ENCODE measurements at regions not wholly inside any gene's neighbourhood (a gene's known extent, or its start where the extent isn't known, plus 50 kb on each side); places are given as distances from the start of the nearest gene placed in this dataset.

DNA sequence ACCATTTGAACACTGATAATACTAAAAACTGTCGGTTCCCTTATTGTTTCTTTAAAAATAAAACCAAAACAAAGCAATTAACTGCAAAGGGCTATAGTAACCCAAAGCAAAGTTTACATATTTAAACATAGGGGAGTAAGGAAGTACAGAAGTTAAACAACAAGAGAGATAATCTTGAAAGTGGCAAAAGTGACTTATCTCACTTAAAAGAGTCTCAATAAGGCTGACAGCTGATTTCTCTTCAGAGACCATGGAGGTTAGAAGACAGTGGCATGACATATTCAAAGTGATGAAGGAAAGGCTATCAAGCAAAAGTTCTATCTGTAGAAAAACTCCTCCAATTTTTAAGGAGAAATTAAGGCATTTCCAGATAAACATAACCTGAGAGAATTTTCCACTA lies 233.5 kb upstream of the HDAC9 start:
- DNase-seq, result no peak

DNA sequence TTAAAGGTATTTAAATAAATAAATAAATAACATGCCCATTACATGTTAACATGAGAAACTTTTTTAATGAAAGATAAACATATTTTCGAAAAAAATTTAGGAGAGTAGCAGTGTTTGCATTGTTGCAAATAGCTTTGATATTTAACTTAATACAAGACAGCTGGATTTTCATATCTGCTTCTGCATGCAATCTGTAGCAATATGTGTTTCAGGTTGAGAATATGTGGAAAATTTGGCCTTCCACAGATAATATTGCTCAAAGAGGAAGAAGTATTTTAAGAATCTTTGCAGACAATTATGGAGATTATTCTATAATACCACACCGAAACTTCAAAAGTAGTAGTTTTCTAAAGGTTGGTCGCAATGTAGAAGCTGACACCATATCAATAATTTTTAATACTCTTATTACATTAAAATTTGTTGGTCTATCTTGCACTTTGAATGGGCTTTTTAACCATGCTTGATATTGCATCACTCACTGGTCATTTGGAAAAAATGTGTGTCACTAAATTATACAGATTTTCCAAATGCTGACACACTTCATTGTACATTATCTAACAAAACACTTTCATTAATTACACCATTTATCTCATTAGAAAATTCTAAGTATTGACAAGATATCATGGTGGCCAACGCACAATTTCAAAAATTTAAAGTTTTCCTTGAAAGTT lies 229.8 kb upstream of the HDAC9 start:
- DNase-seq, result no peak

DNA sequence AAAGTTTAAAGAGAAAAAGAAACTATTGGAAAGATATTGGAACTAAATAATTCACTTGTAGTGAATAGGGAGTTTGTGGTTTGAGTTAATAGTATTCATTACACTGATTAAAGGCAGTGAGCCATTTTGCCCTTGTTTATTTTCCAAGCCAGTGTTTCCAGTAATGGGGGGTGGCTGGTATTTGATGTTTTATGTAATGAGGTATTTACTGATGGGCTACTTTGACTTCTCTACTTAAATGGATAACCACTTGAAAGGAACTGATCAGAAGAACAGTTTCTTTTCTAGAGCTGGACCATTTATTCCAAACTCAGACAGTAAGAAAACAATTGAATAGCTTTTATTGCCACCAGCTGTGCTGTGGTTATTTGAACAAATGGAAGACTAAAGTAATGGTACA lies 227.0 kb upstream of the HDAC9 start:
- DNase-seq, result peak; percentile 66

DNA sequence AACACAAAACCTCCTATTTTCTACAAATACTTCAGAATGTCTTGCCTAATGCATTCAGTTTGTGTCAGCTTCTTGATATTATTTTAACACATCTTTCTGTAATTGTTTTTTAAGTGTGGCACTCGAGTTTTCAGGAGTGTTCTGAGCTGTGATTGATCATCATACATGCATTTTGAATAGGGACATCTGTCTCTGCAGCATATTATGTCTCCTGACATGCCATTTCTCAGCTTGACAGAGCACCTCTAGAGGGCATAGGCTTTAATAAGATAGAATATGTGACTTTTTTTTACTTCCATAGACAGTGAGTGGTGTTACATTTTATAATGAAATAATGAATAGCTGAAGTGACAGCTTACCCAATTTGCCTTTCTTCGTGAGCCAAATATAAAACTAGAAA lies 219.2 kb upstream of the HDAC9 start:
- peak; percentile 10 for DNase-seq

DNA sequence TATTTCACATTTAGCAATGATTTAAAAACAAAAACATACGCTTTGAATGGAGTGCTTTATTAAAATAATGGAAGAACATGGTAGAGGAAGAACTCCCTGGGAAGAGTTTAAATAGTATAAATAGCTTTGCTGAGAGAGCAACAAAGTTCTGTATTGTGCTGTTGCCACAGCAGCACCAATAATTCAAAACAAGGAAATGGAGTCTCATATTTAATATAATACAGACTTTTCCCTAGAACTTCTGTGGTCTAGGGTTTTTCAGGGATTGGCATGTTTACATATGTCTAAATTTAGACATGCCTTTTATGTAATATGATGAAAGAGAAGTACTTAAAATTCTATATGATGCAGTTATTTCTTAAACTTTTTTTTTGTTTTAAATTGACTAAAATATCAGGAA lies 217.2 kb upstream of the HDAC9 start:
- DNase-seq, result no peak

DNA sequence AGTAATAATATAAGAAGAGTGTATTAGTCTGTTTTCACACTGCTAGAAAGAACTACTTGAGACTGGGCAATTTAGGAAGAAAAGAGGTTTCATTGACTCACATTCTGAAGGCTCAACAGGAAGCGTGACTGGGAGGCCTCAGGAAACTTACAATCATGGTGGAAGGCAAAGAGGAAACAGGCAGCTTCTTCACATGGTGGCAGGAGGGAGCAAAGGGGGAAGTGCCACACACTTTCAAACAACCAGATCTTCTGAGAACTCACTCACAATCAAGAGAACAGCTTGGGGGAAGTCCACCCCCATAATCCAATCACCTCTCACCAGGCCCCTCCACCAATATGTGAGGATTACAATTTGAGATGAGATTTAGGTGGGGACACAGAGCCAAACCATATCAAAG lies 212.5 kb upstream of the HDAC9 start:
- DNase-seq, result no peak

DNA sequence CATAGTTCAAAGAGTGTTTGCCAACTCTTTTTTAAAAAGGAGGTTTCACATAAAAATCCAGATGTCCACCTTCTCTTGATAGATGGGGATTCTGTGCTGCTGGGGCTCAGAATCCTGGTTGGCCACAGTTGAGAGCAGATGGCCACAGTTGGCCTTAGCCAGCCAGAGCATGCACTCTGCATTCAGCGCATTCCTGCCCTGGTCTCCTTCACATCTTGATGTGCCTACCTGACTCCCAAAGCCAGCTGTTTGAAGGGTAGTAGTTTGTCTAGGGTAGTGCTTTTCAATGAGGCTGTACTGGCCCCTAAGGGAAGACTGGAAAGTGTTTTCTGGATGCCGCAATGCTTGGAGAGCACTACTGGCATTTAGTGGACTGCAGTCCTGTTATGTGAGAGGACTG lies 208.1 kb upstream of the HDAC9 start:
- no peak for DNase-seq

DNA sequence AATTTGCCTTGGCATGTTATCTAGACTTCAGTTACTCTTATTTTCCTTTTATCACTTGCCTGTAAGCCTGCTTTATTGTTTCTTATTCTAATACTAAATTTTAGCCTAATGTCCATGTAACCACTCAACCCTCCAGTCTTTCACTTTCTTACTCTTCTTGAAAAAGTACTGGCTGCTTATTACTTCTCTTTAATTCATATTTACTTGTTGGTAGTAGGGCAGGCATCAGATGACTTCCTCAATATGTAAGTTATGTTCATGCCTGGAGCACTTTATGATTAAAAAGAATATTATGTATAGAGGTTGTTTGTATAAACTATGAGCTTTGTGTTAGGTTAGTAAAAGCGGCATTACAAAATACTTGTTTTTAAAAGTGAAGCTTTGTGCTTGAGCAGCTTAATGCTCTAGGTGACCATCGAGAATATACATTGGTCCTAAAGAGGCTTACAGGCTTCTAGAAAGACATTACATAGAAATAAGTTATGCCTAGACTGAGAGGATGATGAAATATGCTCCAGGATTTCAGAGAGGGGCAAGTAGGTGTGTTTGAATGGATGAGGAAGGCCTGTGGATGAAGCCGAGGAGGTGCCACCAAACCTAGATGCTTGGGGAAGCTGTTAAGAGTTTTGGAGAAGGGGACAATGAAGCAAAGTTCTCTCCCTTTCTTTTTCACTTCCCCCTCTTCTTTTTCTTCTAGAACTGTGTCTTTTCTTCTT lies 207.1 kb upstream of the HDAC9 start:
- no peak for DNase-seq

DNA sequence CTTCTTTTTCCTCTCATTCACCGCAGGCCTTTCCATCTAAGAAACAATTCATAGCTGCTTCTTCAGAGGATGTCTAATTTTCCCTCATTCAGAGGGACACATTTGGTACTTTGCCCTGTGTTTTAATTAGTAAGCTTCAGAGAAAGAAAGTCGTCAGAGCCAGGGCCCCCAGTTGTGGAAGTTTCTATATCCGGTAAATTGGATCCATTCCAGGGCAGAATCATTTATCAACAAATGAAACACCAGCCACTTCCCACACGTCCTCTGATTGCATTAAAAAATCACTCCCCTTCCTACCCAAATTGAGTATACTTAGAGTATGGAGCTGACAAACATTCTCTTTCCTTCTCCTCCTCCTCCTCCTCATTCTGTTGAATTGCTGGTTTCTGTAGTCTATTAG lies 205.8 kb upstream of the HDAC9 start:
- no peak for DNase-seq

DNA sequence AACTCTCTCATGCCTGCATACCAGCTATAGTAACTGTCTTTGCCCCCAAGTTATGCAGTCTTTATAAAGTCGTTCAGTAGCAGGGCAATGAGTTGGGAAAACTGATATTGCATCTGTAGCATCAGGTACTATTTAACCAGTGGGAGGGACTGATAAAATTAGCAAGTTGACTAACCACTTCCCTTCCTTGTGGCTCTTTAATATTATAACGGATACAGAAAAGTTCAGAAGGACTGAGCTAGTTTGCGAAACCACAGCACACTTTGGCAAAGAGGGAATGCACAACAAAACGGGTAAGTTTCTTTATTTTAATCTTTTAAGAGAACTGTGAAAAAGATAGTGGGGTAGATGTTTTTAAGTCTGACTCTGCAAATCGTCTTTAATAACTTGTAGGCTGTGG lies 205.3 kb upstream of the HDAC9 start:
- DNase-seq, result no peak

DNA sequence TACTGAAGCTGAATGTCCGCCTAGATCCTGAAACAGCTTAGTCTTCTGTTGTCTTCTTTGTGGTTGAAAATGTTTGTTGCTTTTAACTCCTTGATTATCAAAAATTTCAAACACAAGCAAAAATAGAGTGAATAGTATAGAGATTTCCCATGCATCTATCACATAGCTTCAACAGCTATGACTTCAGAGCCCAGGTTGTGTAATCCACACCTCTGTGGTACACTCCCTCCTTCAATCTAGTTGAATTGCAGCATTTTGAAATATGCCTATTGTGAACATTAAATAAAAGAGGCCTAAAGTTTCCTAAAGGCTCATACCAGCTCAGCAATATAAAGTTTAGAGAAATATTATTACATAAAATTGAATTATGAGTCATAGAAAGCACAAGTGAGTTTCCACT lies 204.7 kb upstream of the HDAC9 start:
- DNase-seq, result no peak

DNA sequence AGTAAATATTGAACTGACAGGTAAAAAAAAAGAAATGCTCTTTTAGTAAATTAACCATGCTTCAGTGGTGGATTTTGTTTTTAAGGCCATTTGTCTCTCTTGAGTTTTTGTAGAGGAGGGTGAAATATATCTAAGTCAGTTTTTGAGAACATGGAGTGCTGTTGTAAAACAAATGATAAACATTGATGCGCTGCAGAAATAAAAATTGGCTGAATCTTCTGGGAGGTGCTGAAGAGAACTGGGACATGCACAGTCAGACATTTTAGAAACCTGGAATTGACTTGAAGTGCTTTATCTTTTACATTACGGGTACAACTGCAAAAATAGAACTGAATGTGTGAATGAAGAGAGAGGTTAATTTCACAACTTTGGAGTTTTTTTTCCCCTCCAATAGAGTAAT lies 203.0 kb upstream of the HDAC9 start:
- no peak for DNase-seq

DNA sequence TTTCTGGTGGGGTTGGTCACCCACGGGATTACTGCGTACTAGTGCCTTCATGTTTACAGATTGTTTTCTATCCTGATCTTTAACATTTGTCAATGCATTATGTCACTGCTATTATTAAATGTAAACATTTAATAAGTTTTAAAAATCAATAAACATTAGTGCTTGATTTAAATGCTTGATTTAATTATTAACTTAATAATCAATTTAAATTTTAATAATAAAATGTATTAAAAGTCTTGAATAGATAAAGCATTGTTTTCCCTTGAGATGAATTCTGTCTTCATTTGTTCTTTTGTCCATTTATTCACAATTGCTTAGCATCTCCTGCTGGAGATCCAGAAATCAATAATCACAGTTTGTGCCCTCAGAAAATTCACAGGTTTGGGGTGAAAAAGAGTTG lies 201.8 kb upstream of the HDAC9 start:
- DNase-seq, result no peak

DNA sequence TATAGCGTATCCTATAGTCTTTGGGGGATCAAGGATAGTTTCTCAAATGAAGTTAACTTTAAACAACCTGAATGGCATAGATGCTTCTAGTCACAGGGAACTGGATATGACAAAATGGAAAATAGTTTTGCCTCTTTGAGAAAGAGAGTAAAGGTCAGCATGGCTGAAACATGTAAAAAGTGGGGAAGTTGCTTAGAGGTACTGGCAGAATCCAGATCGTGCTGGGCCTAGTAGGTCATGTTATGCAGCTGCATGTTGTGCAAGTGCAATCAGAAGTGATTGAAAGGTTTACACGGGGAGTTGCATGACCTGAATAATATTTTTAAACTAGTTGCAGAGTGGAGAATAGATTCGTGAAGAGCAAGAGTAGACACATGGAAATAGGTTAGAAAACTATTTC lies 201.1 kb upstream of the HDAC9 start:
- DNase-seq, result no peak

DNA sequence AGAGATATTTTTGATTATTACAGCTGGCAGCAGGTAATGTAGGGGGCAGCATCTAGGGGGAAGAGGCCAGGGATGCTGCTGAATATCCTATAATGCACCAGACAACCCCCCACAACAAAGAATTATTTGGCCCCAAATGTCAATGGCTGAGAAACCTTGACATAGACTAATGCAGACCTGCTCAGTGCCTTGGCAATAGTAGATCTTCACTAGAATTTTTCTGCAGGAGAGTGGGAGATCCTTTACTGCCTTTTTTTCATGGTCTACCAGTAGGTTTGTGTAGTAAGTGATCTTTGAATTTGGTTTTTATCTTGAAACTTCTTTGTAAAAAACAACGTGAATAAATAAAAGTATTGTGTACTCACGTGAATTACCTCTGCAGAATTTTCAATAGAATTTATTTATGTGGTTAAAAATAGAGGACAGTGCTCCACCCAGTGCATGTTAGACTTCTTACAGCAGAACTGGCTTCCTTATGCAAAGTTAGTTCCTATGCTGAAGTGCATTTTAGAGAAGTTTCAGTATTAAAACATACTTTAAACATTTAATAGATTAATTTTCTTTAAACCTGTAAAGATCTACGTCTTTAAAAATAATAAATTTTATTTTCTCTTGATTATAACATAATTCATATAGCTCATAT lies 199.6 kb upstream of the HDAC9 start:
- DNase-seq, result no peak

DNA sequence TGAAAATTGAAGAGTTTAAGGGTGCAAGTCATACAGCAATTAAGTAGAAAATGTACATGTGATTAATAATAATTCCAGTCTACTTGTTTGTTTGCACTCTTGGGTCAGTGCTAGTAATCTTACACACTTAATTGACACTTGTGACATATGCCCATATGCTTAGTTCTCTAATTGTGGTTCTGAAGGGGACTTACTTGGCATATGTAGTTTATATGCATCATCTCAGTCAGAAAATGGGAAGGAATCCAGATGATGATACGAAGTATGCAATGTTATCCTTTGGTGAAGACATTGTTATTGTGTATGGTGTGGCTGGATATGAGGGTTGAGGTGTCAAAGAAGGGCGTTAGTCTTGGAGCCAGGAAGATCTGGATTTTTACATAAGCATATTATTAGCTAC lies 193.5 kb upstream of the HDAC9 start:
- DNase-seq, result no peak

DNA sequence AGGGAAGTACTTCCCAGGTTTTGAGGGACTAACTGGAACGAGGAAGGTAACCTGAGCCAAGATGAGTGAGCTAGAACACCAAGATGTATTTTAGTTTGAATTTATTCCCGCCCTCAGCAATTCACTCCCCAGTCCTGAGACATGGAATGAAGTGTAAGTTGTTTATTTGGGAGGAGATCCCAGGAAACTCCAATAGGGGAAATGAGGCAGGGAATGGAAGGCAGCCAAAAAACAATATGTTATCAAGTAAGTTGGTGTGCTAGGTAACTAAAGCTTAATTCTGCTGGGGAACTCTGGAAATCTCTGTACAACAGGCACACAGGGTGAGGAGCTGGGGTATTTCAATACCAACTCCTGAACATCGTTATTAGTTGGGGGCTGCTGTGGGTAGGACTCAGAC lies 189.7 kb upstream of the HDAC9 start:
- DNase-seq, result no peak

DNA sequence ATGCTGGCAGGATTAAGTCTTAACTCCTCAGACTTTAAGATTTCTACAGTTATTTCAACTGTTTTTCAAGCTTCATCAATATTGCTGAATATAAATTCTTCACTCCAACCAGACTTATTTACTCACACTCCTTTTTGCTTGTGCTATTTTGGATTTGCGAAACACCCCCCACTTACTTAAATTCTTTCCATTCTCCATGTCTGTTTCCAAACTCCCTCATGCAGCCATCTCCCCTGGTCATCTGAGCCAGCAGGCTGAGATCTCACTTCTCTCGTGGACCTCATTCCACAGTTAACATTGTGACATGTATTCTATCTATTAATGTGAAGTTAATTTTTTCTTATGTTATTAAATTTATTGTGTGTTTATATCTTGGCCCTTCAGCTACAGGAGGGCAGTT lies 188.9 kb upstream of the HDAC9 start:
- no peak for DNase-seq

DNA sequence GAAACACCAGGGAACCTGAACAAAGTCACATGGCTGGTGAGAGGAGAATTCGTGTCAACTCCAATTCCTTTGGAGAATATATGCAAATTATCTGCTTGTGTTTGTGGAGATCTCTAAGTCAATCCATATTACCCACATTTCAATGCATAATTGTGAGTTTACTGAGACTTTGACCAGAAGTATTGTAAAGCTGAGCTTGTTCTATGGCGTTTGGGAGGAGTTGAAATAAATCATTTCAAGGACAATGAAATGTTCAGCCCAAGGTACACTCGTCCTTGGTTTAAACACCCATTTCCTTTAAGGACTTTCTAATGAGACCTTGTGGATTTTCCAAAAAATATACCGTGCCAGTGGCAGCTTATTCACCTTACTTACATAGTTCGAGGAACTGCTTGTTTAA lies 186.6 kb upstream of the HDAC9 start:
- no peak for DNase-seq

DNA sequence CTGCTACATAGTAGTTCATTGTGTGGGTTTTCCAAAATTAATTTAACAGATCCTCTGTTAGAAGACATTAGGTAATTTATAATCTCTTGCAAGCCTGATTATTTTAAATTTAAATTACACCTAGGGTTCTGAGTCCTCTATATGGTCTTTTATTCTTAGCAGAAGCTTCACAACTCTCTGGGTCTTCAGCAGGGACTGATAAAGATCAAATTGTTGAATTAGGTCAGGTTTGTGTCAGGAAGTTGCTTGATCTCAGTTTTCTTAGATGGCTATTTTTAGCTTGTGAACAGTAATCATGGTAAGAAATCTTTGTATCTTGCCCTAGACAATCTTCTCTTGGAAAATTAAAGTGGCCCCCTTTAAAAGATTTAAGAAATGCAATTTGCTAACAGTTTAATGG lies 183.1 kb upstream of the HDAC9 start:
- DNase-seq, result no peak

DNA sequence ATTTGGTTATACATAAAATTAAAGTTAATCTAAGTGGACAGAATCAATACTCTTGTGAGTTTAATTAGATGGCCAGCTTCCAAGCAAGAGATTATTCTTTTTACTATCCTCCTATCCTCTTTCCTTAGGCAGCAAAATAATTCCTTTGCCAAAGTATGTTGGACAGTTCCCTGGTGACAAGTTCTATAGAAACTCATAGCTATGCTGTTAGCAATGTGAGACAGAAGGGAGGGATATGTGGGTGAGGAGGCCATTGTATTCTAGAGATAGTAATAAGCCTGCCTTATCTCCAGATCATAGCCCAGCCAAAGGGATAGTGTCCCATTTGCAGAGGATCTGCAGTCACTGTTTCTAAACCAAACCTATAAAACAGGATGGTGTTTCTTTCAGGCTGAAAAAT lies 181.6 kb upstream of the HDAC9 start:
- DNase-seq, result no peak

DNA sequence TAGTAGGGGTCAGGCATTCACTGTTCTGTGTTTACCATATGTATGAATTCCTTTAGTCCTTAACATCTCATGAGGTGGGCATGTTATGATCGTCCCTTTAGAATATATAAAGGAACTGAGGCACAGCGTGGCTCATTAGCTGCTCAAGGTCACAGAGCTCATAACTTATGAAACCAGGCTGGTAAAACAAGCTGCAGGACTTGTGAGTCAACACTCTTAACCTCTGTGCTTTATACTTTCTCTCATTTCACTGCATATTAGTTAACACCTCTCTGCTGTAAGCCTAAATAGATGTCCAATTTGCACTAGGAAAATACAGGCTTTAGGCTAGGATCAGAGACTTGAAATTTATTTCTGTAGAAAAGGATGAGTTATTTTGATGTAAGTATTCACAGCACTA lies 180.3 kb upstream of the HDAC9 start:
- no peak for DNase-seq

DNA sequence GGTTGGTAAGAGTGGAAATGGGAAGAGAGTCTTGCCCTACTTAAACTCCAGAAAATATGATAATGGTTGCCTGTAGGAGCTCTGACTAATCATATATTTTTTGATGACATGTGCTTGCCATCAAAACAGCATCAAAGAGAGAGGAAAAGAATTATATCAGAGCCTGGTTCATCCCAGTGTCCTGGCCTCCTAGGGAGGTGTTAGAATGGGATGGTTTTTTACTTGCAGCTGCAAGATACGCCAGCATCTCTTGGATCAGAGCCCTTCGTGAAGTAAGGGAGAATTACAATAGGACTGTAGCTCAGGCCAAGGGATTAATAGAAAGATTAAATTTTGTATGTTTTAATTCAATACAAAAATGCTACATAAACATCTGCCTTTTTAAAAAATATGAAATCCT lies 177.6 kb upstream of the HDAC9 start:
- DNase-seq, result no peak

DNA sequence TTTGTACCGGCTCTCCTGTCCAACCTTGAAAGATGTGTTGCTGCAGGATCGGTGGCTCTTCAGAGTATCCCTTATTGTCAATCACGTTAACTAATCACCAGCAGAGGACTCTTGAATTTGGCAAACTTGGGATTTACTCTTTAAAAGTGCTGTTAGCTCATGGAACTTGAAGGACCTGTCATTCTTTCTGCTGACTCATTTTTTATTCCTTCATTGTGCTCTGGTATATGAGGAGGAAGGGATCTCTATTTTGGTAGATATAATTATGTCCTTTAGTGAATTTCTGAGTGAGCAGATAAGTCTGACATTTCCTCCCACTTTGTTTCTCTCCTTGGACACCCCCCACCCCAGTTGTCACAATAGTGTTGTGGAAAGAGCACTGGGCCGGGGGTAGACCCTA lies 175.1 kb upstream of the HDAC9 start:
- no peak for DNase-seq

Data from DMS79 (cell line).